ENCODE measurements at regions not wholly inside any gene's neighbourhood (a gene's known extent, or its start where the extent isn't known, plus 50 kb on each side); places are given as distances from the start of the nearest gene placed in this dataset.

GRCh38 chr12:46459861-46460545, 87.4 kb upstream of the SLC38A2 start:
- H3K27ac Mint-ChIP-seq = no peak overlapping the region
- H3K27me3 Mint-ChIP-seq (ENCODE audit: low read depth) = peaks cover 5% of the 10 kb centered on the region
- H3K9me3 Mint-ChIP-seq = no peaks in the 10 kb centered on the region
- H3K36me3 Mint-ChIP-seq = no peaks in the 10 kb centered on the region
- H3K4me3 Mint-ChIP-seq = no peak overlapping the region
- TF ChIP-seq, protein P1, sequence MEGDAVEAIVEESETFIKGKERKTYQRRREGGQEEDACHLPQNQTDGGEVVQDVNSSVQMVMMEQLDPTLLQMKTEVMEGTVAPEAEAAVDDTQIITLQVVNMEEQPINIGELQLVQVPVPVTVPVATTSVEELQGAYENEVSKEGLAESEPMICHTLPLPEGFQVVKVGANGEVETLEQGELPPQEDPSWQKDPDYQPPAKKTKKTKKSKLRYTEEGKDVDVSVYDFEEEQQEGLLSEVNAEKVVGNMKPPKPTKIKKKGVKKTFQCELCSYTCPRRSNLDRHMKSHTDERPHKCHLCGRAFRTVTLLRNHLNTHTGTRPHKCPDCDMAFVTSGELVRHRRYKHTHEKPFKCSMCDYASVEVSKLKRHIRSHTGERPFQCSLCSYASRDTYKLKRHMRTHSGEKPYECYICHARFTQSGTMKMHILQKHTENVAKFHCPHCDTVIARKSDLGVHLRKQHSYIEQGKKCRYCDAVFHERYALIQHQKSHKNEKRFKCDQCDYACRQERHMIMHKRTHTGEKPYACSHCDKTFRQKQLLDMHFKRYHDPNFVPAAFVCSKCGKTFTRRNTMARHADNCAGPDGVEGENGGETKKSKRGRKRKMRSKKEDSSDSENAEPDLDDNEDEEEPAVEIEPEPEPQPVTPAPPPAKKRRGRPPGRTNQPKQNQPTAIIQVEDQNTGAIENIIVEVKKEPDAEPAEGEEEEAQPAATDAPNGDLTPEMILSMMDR (IDR thresholded peaks at IDR 0.05; ENCODE audit: unreplicated experiment) = no peak
- peaks cover 62% of the 10 kb centered on the region for H3K4me1 Mint-ChIP-seq
- DNase-seq (ENCODE audit: low spot score in 2 of 2, unreplicated experiment in 2 of 2) = no peak

DNA sequence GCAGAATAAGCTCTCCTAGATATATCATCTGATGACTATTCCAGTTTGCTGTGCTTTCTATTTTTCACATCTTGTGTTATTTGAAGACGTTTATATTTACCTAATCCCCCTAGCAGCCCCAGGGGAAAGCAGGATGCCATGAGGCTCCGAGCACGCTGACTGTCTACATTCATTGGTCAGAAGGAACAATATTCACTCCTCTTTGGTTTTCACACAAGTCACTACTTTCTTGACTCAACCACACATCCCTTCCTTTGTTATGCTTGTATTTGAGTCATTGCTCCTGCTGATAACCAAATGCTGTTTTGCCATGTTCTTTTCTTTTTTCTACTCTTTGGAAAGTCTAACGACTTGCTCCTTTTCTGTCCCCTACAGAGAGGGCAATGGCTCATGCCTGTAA, 86.5 kb upstream of the SLC38A2 start:
- H3K4me1 Mint-ChIP-seq = peaks cover 62% of the 10 kb centered on the region
- peaks cover 5% of the 10 kb centered on the region for H3K27me3 Mint-ChIP-seq (ENCODE audit: low read depth)
- H3K27ac Mint-ChIP-seq = no peak overlapping the region
- no peak overlapping the region for H3K4me3 Mint-ChIP-seq
- DNase-seq (ENCODE audit: low spot score in 2 of 2, unreplicated experiment in 2 of 2) = no peak
- H3K9me3 Mint-ChIP-seq = no peaks in the 10 kb centered on the region
- TF ChIP-seq, protein P1 (IDR thresholded peaks at IDR 0.05; ENCODE audit: unreplicated experiment) = no peak
- no peaks in the 10 kb centered on the region for H3K36me3 Mint-ChIP-seq

DNA sequence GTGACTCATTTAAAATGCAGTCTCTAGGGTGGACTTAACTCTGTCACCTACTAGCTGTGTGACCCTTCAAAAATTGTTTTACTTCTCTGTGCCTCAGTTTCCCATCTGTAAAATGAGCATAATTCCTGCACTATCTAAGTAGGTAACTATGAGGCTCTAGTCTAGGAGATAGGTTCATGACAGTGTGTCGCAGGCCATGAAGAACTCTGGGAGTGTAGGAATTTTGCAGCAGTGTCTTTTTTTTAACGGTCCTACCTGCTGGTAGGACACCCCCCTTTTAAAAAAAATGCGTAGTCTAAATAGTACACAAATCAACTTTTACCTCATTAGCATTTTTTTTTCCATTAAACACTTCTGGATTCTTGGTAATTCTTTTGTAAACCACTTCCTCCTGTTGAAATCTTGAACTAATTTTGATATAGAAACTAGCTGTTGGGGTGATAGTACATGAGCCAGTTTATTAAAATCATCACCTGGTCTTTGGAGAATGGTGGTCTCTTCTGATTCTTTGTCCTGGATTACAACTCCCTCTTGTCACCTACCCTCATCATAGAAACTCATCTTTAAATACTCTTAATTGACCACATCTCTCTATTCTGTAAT, 86.0 kb upstream of the SLC38A2 start:
- Mint-ChIP-seq H3K36me3 (no peaks in the 10 kb centered on the region), H3K27me3 (ENCODE audit: low read depth) (peaks cover 5% of the 10 kb centered on the region), H3K4me3 (no peak overlapping the region), H3K4me1 (peaks cover 65% of the 10 kb centered on the region), H3K27ac (no peak overlapping the region), H3K9me3 (no peaks in the 10 kb centered on the region)
- DNase-seq (ENCODE audit: low spot score in 2 of 2, unreplicated experiment in 2 of 2) = no peak
- TF ChIP-seq, protein P1 (IDR thresholded peaks at IDR 0.05; ENCODE audit: unreplicated experiment) = no peak

GRCh38 chr12:46457958-46458357, 85.4 kb upstream of the SLC38A2 start:
- Mint-ChIP-seq H3K4me1 (peaks cover 67% of the 10 kb centered on the region), H3K27ac (no peak overlapping the region), H3K36me3 (no peaks in the 10 kb centered on the region), H3K27me3 (ENCODE audit: low read depth) (peaks cover 5% of the 10 kb centered on the region), H3K9me3 (no peaks in the 10 kb centered on the region), H3K4me3 (no peak overlapping the region)
- DNase-seq (ENCODE audit: low spot score in 2 of 2, unreplicated experiment in 2 of 2) = no peak
- TF ChIP-seq, protein P1 (IDR thresholded peaks at IDR 0.05; ENCODE audit: unreplicated experiment) = no peak

GRCh38 chr12:46456356-46457334, 84.1 kb upstream of the SLC38A2 start:
- no peaks in the 10 kb centered on the region for H3K9me3 Mint-ChIP-seq
- peaks cover 5% of the 10 kb centered on the region for H3K27me3 Mint-ChIP-seq (ENCODE audit: low read depth)
- H3K27ac Mint-ChIP-seq = peak overlapping the region; percentile 74
- no peaks in the 10 kb centered on the region for H3K36me3 Mint-ChIP-seq
- no peak overlapping the region for H3K4me3 Mint-ChIP-seq
- DNase-seq (ENCODE audit: low spot score in 2 of 2, unreplicated experiment in 2 of 2) = no peak
- H3K4me1 Mint-ChIP-seq = peaks cover 65% of the 10 kb centered on the region
- TF ChIP-seq, protein P1 (IDR thresholded peaks at IDR 0.05; ENCODE audit: unreplicated experiment) = no peak
